ENCODE measurements at regions not wholly inside any gene's neighbourhood (a gene's known extent, or its start where the extent isn't known, plus 50 kb on each side); places are given as distances from the start of the nearest gene placed in this dataset.

DNA sequence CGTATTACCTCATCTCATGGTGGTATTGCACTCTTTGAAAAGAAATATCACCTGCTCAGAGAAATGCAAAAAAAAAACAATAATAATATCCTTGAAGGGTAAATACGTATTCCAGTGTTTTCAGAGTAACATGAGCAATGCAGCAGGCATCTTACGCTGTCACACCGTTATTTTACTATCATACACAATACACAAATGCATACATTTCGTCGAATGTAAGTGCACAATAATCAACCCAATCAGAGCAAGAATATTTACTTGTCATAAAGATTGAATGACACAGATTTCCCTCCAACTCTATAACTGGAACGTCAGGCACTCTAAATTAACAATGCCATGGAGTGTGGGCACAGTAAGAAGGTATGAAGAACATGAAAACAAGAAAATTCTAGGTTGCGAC, 1050.1 kb downstream of the PLA2G4A start:
- Histone ChIP-seq H3K4me3 (ENCODE audit: low read depth in 1 of 3, low read length in 3 of 3) (no peak overlapping the region), H3K9me3 (ENCODE audit: control insufficient read depth in 4 of 4, low read length in 3 of 4) (no peaks in the 10 kb centered on the region), H3K9ac (ENCODE audit: low read depth in 1 of 2, low read length in 2 of 2) (no peak overlapping the region), H3K4me1 (ENCODE audit: control insufficient read depth in 4 of 4, insufficient read depth in 4 of 4, low read length in 3 of 4) (no peaks in the 10 kb centered on the region), H3K27ac (ENCODE audit: low read depth in 1 of 2, low read length in 2 of 2) (no peak overlapping the region), H3K36me3 (ENCODE audit: control insufficient read depth in 4 of 4, insufficient read depth in 3 of 4, low read depth in 1 of 4, low read length in 3 of 4) (no peaks in the 10 kb centered on the region), H3K27me3 (ENCODE audit: control insufficient read depth in 4 of 4, insufficient read depth in 4 of 4, low read length in 3 of 4) (no peaks in the 10 kb centered on the region)
- WGBS = 77% methylated on average over 8 of the region's 8 CpGs
- TF ChIP-seq, protein P1, sequence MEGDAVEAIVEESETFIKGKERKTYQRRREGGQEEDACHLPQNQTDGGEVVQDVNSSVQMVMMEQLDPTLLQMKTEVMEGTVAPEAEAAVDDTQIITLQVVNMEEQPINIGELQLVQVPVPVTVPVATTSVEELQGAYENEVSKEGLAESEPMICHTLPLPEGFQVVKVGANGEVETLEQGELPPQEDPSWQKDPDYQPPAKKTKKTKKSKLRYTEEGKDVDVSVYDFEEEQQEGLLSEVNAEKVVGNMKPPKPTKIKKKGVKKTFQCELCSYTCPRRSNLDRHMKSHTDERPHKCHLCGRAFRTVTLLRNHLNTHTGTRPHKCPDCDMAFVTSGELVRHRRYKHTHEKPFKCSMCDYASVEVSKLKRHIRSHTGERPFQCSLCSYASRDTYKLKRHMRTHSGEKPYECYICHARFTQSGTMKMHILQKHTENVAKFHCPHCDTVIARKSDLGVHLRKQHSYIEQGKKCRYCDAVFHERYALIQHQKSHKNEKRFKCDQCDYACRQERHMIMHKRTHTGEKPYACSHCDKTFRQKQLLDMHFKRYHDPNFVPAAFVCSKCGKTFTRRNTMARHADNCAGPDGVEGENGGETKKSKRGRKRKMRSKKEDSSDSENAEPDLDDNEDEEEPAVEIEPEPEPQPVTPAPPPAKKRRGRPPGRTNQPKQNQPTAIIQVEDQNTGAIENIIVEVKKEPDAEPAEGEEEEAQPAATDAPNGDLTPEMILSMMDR (IDR thresholded peaks at IDR 0.05; ENCODE audit: low read depth, low read length, missing input control) = no peak
- no peak for TF ChIP-seq YY1 (IDR thresholded peaks at IDR 0.05)
- TF ChIP-seq, protein P2, sequence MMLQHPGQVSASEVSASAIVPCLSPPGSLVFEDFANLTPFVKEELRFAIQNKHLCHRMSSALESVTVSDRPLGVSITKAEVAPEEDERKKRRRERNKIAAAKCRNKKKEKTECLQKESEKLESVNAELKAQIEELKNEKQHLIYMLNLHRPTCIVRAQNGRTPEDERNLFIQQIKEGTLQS (IDR thresholded peaks at IDR 0.05) = no peak
- TF ChIP-seq HNF4G (IDR thresholded peaks at IDR 0.05) = no peak
- DNase-seq (ENCODE audit: low spot score) = no peak

DNA sequence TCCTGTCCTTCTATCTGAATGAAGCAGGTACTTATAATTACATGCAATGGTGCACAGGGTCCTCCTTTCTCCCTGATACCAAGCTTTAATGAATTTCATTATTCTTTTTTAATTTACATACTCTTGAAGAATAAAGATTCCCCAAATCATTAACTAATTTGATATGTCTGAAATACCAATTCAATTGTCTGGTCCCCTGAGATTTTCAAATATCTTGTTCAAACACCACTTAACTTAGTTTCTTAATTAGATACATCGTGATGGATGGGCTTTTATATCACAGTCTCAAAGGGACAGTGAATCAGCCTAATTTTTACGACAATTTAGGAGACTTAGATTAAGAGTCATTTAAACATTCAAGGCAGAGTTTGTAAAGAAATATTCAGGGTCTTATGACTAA, 1054.6 kb downstream of the PLA2G4A start:
- H3K9me3 ChIP-seq (ENCODE audit: control insufficient read depth in 4 of 4, low read length in 3 of 4) = no peaks in the 10 kb centered on the region
- 77% methylated on average over 2 of the region's 2 CpGs for WGBS
- H3K27ac ChIP-seq (ENCODE audit: low read depth in 1 of 2, low read length in 2 of 2) = no peak overlapping the region
- H3K36me3 ChIP-seq (ENCODE audit: control insufficient read depth in 4 of 4, insufficient read depth in 3 of 4, low read depth in 1 of 4, low read length in 3 of 4) = no peaks in the 10 kb centered on the region
- TF ChIP-seq, protein P3, sequence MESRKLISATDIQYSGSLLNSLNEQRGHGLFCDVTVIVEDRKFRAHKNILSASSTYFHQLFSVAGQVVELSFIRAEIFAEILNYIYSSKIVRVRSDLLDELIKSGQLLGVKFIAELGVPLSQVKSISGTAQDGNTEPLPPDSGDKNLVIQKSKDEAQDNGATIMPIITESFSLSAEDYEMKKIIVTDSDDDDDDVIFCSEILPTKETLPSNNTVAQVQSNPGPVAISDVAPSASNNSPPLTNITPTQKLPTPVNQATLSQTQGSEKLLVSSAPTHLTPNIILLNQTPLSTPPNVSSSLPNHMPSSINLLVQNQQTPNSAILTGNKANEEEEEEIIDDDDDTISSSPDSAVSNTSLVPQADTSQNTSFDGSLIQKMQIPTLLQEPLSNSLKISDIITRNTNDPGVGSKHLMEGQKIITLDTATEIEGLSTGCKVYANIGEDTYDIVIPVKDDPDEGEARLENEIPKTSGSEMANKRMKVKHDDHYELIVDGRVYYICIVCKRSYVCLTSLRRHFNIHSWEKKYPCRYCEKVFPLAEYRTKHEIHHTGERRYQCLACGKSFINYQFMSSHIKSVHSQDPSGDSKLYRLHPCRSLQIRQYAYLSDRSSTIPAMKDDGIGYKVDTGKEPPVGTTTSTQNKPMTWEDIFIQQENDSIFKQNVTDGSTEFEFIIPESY (IDR thresholded peaks at IDR 0.05) = no peak
- TF ChIP-seq TAF1 (conservative IDR thresholded peaks at IDR 0.05) = no peak
- TF ChIP-seq YY1 (IDR thresholded peaks at IDR 0.05) = no peak
- TF ChIP-seq EGR1 (IDR thresholded peaks at IDR 0.05; ENCODE audit: low read depth in 2 of 2) = no peak
- TF ChIP-seq RAD21 (IDR thresholded peaks at IDR 0.05) = no peak
- TF ChIP-seq, protein P4, sequence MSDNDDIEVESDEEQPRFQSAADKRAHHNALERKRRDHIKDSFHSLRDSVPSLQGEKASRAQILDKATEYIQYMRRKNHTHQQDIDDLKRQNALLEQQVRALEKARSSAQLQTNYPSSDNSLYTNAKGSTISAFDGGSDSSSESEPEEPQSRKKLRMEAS (IDR thresholded peaks at IDR 0.05) = no peak
- TF ChIP-seq, protein P1 (IDR thresholded peaks at IDR 0.05; ENCODE audit: low read depth, low read length, missing input control) = no peak
- no peak for TF ChIP-seq RXRA (IDR thresholded peaks at IDR 0.05)
- no peak for TF ChIP-seq HNF4A (conservative IDR thresholded peaks at IDR 0.05)
- no peak for TF ChIP-seq FOXA1 (IDR thresholded peaks at IDR 0.05)
- TF ChIP-seq, protein P2 (IDR thresholded peaks at IDR 0.05) = no peak
- no peak for TF ChIP-seq NR2F2 (IDR thresholded peaks at IDR 0.05)
- no peak for TF ChIP-seq SP1 (IDR thresholded peaks at IDR 0.05)
- TF ChIP-seq JUND (IDR thresholded peaks at IDR 0.05) = no peak
- TF ChIP-seq, protein P5, sequence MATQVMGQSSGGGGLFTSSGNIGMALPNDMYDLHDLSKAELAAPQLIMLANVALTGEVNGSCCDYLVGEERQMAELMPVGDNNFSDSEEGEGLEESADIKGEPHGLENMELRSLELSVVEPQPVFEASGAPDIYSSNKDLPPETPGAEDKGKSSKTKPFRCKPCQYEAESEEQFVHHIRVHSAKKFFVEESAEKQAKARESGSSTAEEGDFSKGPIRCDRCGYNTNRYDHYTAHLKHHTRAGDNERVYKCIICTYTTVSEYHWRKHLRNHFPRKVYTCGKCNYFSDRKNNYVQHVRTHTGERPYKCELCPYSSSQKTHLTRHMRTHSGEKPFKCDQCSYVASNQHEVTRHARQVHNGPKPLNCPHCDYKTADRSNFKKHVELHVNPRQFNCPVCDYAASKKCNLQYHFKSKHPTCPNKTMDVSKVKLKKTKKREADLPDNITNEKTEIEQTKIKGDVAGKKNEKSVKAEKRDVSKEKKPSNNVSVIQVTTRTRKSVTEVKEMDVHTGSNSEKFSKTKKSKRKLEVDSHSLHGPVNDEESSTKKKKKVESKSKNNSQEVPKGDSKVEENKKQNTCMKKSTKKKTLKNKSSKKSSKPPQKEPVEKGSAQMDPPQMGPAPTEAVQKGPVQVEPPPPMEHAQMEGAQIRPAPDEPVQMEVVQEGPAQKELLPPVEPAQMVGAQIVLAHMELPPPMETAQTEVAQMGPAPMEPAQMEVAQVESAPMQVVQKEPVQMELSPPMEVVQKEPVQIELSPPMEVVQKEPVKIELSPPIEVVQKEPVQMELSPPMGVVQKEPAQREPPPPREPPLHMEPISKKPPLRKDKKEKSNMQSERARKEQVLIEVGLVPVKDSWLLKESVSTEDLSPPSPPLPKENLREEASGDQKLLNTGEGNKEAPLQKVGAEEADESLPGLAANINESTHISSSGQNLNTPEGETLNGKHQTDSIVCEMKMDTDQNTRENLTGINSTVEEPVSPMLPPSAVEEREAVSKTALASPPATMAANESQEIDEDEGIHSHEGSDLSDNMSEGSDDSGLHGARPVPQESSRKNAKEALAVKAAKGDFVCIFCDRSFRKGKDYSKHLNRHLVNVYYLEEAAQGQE (IDR thresholded peaks at IDR 0.05) = no peak
- no peak for DNase-seq (ENCODE audit: low spot score)
- no peak overlapping the region for H3K4me3 ChIP-seq (ENCODE audit: low read depth in 1 of 3, low read length in 3 of 3)
- H3K9ac ChIP-seq (ENCODE audit: low read depth in 1 of 2, low read length in 2 of 2) = no peak overlapping the region
- H3K4me1 ChIP-seq (ENCODE audit: control insufficient read depth in 4 of 4, insufficient read depth in 4 of 4, low read length in 3 of 4) = no peaks in the 10 kb centered on the region
- no peaks in the 10 kb centered on the region for H3K27me3 ChIP-seq (ENCODE audit: control insufficient read depth in 4 of 4, insufficient read depth in 4 of 4, low read length in 3 of 4)

Data from liver (tissue), 8 donors.